Skin epidermis (tissue), 12 donors: ENCODE measurements at regions not wholly inside any gene's neighbourhood (a gene's known extent, or its start where the extent isn't known, plus 50 kb on each side); places are given as distances from the start of the nearest gene placed in this dataset.

Source experiments
- H3K27ac ChIP-seq, 21 experiments: fragments of 200-600 bp; sonication (generic) in 11 of 21; one replicate each; pipeline ENCODE4 v1.5.0; 2020; ENCODE audit warnings: mild to moderate bottlenecking in 3 of 21, inconsistent platforms in 2 of 21, moderate library complexity in 2 of 21
- H3K4me3 ChIP-seq, 7 experiments: fragments of 200-600 bp; sonication (generic) in 2 of 7; one replicate each; pipeline ENCODE4 v1.5.0; 2020; ENCODE audit warnings: inconsistent platforms in 2 of 7, mild to moderate bottlenecking in 2 of 7, moderate library complexity in 1 of 7

DNA sequence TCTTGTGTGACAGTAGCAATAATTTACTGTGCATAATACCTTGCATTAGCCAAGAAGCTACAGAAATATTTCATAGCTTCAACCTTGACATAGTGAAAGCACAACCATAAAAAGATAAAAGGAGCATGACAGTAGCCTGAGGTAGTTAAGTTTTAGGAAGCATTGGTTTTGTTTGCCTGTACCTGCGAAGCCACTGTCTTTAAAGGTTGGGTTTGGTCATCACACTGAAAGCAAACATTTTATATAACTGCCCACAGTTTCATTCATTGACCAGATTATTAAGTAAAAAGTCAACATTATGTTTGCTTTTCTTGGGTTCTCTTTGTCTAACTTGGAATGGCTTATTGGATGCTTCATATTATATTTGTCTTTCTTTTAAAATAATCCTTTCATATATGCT is 450.1 kb upstream of the IL12A start:
- no peak overlapping the region for H3K4me3 ChIP-seq
- no peak overlapping the region for H3K27ac ChIP-seq

DNA sequence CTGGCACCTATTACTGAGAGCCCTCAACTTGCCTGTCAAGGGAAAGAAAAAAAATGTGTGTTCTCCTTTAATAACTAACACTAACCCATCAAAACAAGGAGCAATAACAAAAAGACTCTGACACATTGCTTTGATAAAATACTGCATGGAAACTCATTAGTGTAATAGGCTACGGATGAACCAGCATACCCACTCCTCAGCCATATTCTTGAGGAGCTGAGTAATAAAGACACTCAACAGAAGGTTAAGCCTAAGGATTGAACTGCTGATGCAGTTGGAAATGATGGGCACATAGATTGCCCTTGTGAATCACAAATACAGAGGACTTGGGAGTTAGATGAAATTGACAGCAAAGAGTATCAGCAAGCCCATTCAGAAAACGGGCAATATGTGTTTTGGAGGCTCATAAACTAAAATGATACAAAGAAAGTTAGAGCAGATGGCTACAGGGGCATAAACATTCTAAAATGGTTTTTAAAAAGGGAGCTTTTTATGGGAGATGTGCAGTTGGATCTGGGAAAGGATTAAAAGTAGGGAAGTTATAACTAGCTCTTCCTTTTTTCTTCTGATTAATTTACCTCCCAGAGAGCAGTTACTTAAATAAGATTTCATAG is 447.6 kb upstream of the IL12A start:
- Histone ChIP-seq H3K4me3 (no peak overlapping the region), H3K27ac (no peak overlapping the region)

DNA sequence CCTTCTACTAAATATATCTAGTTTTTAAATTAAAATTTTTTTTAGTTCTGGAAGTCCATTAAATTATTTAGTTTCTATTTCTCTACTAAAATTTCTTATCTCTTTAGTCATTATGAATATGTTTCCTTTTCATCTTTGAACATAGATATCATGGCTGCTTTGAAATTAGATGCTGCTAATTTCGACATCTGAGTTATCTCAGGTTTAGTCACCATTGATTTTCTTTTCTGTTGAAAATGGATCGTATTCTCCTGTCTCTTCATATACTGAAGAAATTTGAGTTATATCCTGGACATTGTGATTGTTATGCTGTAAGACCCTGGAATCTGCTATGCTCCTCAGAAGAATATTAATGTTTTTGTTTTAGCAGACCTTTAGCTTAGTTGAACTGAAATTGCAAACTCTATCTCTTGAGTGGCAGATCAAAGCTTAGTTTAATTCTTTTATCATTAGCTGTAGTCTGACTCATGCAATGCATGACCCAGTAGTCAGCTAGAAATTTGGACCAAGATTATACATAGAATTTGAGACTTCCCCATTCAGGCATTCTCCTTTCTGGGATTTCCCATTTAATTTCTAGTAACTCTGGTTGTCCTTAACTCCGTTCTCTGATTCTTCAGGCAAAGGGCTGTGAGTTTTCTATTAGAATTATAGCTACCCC is 439.8 kb upstream of the IL12A start:
- Histone ChIP-seq H3K27ac (no peak overlapping the region), H3K4me3 (no peak overlapping the region)

DNA sequence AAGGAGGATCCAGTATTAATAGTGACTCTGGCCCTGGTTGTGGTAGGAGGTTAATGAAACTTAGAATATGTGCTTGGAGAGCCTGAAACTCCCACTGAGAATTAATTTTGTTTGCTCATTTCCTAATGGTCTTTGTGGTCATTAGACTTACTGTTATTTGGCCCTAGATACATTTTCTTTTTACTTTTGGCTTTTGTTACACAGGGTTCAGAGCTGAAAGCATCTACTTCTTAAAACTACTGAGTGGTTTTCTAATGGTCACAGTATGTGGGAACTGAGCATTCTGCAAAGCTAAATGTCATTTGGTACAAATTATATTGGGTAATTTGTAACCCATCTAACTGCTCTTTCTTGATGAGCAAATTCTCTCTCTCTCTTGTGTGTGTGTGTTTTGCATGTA is 433.4 kb upstream of the IL12A start:
- Histone ChIP-seq H3K27ac (no peak overlapping the region), H3K4me3 (no peak overlapping the region)

DNA sequence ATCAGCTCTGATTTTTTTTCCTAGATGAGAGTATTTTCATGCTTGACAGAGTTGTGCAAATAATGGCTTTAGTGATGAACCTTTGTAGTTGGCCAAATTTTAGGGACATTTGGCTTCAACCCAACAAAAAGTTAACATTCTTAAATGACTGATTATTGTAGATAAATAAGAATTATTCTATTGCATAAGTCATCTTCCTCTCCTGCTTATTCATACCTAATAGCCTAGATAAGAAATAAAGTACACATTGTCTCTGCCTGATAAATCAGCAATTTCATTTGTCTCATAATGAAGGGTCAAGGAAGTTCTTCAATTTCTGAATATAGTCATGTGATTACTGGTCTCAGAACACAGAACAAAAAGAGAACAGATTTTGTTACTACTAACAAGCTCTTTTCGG is 428.9 kb upstream of the IL12A start:
- Histone ChIP-seq H3K4me3 (no peak overlapping the region), H3K27ac (no peak overlapping the region)

DNA sequence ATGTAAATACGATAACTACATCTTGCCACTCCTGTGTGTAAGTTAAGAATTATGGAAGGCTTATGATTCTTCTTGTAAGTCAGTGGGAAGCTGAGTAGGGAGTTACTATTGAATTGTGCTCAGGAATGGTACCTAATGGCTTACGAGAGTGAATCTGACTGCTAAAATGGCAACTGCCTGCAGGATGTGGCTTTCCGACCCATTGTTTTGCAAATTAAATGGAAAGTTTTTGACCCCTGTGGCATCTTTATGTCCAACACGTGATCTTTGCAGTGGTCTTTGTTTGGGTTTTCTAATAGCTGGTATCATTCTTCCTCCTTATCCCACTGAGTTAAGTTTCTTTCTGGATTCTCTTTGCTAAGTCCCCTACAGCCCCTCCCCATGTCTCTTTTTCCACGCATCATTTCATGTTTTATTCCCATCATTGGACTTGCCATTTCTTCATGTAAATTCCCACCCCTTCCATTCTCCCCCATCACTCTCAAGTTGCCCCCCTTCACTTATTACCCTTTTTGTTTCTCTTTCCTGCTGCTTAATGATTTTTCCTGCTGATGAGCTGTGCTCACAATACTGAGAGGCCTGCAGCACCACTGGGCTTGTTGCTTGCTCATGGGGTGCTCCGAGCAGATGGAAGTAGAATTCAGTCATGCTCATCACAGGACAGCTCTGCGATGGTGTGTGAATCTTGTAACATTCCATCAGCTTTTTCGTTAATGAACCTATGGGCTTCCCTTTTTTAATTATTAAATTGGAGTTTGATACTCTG is 428.2 kb upstream of the IL12A start:
- Histone ChIP-seq H3K4me3 (no peak overlapping the region), H3K27ac (no peak overlapping the region)

DNA sequence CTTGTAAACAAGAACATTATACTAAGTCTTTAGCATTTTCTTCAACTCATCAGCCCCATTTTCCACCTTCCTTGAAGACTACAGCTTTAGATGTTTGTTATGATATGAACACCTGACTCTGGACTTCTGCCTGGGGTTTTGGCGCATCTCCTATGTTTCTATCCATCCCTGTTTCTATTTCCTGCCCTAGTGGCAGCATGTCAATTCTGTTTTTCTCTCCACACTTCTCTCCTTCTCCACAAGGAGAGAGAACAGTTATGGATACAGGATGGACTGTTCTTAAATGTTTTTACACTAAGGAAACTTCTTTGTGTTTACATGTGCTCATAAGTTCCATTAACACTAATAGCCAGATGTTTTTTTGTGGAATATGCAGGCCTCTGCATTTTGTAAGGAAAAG is 423.3 kb upstream of the IL12A start:
- H3K4me3 ChIP-seq: no peak overlapping the region
- H3K27ac ChIP-seq: no peak overlapping the region

DNA sequence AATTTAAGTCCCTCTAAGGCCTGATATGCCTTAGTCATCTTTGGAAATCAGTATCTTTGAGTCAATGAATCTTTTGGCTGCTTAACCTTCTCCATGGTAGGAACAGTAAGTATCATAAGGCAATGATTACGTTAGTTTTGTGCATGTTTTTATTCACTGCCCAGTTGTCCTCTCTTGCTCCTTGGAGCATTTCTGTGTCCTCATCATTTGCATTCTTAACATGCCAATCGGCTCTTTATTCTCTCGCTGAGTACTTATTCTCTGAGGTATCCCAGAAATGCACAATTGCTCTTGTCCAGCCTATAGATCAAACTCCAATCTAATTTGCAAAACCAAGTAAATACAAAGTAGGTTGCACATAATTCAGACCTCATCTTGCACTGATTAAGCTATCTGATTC is 405.0 kb upstream of the IL12A start:
- no peak overlapping the region for H3K27ac ChIP-seq
- H3K4me3 ChIP-seq: no peak overlapping the region

DNA sequence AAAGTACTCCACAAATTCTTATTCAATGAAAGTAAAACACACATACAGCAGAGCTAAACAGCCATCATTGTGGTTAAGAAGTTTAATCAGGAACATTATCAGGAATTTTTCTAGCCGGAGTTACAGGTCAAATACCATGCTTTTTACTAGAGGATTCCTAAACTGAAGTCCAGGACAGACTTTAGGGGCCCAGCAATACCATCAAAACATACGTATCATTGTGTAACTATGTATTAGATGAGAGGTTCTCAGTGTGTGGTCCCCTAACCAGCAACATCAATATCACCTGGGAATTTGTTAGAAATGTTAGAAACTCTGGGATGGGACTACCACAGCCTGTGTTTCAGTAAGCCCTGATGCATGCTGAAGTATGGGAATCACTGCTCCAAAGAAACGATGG is 404.2 kb upstream of the IL12A start:
- Histone ChIP-seq H3K27ac (no peak overlapping the region), H3K4me3 (no peak overlapping the region)

DNA sequence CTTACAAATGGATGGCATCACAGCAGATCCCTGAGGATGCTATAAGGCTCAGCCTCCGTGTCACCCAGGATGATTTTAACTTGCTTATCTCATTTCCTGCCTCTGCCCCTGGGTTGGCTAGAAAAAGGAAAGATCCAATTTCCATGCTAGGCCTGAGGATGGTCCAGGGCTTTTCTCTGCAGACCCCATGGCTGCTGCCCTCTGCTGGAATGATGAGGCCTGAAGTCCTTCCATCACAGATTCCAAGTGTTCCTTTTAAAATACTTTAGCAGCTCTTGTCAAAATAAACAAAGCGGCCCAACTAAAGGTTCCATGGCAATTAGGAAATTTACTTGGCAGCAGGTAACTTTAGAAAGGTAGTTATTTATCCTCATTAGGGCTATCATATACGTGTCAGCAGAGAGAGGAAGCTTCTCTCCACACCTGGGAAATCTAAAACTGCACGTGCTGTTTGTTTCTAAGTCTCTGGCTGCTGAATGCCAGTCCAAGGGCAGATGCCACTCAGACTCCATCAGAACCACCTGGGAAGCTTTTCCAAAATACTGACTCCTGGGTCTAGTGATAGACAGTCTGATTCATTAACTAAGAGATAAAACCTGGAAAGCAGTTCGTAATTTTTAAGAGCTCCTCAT is 401.9 kb upstream of the IL12A start:
- Histone ChIP-seq H3K27ac (no peak overlapping the region), H3K4me3 (no peak overlapping the region)

DNA sequence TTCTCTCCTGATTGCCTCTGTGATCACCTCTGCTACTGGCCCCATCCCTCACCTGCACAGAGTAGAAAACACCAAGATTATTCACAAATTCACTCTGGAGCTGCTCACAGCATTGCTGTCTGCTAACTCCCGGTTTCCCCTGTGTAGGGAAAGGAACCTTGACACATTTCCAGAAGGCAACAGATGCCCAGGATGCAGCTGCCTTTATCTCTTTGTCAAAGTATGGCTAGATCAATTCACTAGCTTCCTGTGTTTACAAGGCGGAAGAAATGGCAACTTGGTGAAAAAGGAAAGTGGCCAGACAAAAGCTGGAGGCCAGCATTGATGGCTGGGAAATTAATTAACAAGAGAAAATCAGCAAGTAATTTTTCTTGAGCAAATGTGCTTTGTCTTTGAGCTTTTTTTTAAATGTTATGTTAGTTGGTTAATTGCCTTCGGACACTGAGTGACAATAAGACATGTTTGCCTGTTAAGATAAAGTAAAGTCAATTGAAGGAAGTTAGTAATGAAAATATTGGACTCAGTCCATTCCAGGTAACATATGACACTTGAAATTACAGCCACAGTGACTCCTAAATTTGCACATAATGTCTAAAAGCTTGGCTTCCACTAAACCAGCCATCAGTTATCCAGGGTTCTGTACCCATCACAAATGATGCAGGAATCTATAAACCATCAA is 394.6 kb upstream of the IL12A start:
- no peak overlapping the region for H3K27ac ChIP-seq
- H3K4me3 ChIP-seq: no peak overlapping the region

DNA sequence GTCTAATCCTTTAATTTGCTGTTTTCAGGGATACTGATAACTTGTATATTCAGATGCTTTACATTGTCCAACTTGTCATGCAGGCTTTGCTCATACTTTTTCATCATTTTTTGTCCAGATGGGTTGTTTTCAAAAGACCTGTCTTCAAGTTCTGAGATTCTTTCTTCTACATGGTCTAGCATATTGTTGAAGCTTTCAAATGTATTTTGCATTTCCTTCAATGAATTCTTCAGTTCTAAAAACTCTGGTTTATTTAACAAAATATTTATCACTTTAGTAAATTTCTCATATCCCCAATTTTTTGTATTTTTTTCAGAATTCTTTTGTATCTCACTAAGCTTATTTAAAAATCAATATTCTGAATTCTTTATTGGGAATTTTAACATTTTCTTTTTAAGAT is 388.3 kb upstream of the IL12A start:
- Histone ChIP-seq H3K27ac (no peak overlapping the region), H3K4me3 (no peak overlapping the region)

DNA sequence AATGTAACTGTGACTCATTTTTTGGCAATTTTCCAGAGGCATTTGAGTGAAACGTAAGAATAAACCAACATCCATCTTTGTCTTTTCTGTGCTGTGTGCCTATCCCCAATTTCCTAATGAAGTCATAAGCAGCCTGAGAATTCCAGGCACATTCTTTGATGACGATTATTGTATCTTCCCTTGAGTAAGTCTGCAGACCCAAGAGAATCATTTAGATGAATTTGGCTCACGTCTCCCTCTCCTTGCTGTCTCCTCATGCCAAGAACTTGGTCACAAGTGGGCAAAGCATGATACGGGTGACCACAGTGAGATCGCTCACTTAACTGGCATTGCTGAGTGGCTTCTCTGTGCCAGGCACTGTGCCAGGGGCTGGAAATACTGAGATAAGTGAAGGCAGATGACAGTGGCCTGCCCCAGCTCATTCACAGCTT is 384.5 kb upstream of the IL12A start:
- Histone ChIP-seq H3K27ac (no peak overlapping the region), H3K4me3 (no peak overlapping the region)

DNA sequence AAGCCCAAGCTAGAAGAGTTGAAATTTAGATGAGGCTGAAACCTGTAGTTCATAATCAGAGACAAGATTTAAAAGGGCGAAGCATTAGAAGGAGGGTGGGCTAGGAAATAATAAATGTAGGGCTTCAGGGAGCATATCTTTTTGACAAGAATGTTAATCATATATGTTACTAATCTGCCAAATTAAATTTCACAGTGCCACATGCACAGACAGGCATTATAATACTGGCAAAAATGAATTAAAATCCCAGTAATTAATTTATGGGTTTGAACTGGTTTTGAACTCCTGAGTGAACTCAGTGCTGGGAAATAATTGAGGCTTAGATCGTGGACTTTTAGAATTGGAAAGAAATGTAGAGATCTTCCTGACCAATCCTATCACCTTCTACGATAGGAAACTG is 383.5 kb upstream of the IL12A start:
- H3K27ac ChIP-seq: no peak overlapping the region
- no peak overlapping the region for H3K4me3 ChIP-seq

DNA sequence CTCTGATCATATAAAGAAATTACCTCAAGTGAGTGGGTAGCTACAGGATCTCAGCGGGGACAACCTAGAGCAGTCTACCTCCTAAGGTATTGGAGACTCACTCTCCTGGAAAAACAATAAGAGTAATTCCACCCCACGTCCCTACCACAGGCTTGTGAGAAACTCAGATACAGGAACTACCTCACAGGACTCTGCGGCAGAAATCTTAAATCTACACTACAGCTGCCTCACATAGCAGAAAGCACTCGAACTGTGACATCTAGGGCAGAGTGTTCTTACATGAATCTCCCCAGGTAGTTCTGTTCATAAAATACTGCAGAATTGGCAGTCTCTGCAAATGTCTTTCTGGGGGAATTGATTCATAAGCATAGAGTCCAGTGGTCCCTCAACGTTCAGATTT is 382.9 kb upstream of the IL12A start:
- Histone ChIP-seq H3K27ac (no peak overlapping the region), H3K4me3 (no peak overlapping the region)

DNA sequence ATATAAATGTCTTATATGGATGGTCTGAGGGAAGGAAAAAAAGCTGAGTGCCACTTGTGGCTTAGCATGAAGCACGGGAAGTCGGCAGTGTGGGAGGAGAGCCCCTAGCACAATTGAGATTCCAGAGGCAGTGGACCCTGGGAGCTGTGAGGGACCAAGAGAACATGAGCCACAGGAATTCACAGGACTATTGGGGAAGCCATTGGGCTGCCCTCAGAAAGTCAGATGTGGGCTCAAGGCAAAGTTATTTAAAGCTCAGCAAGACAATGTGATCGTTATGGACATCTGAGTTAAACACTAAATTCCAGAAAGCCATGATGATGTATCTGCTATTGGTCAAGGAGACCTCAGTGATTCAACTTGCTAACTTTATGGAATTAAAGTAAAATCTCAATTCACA is 380.8 kb upstream of the IL12A start:
- Histone ChIP-seq H3K4me3 (no peak overlapping the region), H3K27ac (no peak overlapping the region)

DNA sequence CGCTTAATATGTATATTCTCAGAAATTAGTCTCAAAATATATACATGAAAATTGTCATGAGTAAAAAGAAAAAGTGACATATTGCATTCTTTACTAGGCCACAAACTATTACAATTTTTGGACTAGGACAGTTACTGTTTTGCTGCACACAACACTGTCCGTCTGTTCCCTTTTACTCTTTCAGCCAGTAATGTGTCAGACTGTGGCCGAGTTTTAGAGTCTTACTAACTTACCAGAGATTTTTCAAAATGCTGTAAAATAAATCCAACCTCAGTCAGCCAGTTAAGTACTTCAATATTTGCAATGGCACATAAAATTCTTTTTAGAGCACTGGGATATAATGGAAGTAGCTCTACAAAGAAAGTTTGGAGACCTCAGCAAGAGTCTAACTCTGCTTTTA is 380.3 kb upstream of the IL12A start:
- Histone ChIP-seq H3K27ac (no peak overlapping the region), H3K4me3 (no peak overlapping the region)

DNA sequence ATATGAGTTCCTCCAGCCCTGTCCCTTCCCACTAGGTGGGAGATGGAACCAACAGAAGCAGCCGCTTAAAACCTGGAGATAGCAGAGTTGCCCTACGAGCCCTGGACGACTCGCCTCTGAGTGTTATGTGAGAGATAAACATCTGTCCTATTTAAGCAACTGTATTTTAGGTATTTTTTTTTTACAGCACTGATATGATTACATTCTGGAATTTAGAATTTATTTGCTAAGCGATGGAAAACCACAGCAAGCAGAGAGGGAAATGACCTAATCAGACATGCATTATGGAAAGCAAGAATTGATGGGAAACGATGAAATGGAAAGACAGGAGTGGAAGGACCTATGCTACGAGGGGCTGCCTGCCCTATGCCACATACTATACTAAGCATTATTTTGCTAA is 379.0 kb upstream of the IL12A start:
- no peak overlapping the region for H3K27ac ChIP-seq
- H3K4me3 ChIP-seq: no peak overlapping the region

DNA sequence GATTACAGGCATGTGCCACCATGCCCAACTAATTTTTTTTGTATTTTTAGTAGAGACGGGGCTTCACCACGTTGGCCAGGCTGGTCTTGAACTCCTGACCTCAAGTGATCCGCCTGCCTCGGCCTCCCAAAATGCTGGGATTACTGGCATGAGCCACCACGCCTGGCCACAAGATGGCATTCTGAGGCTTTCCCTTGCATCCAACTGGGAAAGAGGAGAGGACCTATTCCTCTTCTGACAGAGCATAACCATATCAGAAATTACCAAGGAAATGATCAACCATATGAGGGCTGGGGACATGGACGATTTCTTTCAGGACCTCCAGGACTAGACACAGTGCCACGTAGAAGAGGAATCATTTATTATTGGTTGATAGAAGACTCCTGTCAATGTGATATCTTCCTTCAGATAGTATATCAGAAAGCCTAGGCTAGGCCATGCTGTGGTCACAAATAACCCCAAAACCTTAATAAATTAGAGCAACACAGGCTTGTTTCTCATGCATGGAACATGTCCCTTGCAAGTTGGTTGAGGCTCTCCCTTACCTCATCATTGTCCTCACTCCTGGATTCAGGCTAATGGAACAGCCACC is 372.3 kb upstream of the IL12A start:
- H3K27ac ChIP-seq: no peak overlapping the region
- H3K4me3 ChIP-seq: no peak overlapping the region

DNA sequence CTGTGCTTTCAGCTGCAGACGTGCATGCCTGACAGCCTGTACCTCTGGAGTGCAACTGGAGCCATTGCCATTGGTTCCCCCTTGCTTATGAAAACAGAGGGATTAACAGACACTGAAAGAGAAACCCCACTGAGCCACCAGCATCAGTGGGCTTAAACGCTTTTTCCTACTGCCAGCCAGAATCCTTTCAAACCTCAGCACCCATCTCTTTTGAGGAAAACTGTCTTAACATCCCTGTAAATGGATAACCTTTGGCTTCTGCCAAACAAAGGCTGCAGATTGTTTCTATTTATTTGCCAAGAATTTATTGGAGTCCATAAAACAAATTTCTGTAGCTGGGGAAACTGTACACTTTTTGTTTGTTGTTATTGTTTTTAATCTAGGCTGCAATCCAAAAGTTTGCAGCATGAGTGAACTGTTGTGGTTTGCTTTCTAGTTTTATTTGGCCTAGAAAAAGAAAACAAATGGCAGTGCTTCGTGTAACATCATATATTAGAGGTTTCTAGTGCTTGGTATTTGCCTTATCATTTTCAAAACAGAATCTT is 369.2 kb upstream of the IL12A start:
- no peak overlapping the region for H3K4me3 ChIP-seq
- no peak overlapping the region for H3K27ac ChIP-seq
